ENCODE measurements at regions not wholly inside any gene's neighbourhood (a gene's known extent, or its start where the extent isn't known, plus 50 kb on each side); places are given as distances from the start of the nearest gene placed in this dataset.
"Not testable (repeated sequence)": the region's sequence is repeated elsewhere in the genome, so short reads cannot be mapped to it uniquely, and the experiment has no call there.

DNA sequence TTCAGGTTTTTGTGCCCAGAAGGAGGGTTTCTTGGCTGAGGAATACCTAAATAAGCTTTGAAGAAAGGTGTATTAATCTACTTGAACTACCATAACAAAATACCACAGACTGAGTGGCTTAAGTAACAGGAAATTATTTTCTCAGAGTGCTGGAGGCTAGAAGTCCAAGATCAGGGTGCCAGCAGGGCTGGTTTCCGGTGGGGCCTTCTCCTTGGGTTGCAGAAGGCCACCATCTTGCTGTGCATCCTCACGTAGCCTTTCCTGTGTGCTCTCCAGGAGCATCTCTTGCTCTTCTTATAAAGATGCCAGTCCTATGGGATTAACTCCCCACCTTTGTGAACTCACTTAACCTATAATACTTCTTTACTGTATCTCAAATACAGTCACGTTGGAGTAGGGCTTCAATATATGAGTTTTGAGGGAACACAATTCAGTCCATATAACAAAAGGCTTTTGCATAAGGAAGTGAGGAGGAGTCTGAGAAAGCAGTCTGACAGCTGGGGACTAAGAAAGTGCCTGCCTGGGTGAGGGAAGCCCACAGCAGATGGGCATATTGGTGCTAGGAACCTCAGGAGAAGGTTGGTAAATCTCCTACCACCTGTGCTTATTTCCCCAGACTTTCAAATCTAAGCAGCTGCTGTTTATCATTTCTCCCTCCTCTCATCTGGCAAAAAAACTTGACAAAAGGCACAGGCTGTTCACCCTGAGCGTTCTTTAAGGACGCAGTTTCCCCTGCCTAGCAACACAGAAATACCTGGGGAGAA lies 89.6 kb upstream of the CBLB start:
- no peaks in the 10 kb centered on the region for H3K27me3 Mint-ChIP-seq
- no peak overlapping the region for H3K4me3 Mint-ChIP-seq
- H3K27ac Mint-ChIP-seq: no peak overlapping the region
- ATAC-seq: no peak
- no peaks in the 10 kb centered on the region for H3K9me3 ChIP-seq (ENCODE audit: control insufficient read depth, low read length, poor library complexity, severe bottlenecking)
- DNase-seq: no peak
- peaks cover 2% of the 10 kb centered on the region for H3K36me3 Mint-ChIP-seq (ENCODE audit: low read depth)
- H3K4me1 Mint-ChIP-seq: peaks cover 4% of the 10 kb centered on the region

DNA sequence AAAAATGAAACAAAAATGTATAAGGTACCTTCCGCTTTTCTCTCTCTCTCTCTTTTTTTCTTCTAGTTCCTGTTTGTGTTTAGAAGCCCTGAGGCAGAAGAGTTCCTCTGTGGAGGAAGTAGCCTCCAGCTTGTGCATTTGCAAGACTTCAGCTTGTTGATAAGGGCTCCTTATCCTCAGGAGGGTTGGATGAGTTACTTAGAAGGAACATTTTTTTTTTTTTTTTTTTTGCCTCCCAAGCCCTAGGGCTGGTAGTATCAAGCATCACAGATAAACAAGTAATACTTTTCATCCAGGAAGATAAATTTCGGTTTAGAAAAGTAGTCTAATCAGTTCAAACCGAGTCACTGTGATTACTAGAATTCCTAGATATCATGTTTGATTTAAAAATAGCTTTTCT lies 91.0 kb upstream of the CBLB start:
- Mint-ChIP-seq H3K4me1 (peaks cover 2% of the 10 kb centered on the region), H3K36me3 (ENCODE audit: low read depth) (peaks cover 2% of the 10 kb centered on the region), H3K27ac (no peak overlapping the region), H3K27me3 (no peaks in the 10 kb centered on the region), H3K4me3 (no peak overlapping the region)
- ATAC-seq (no peak), DNase-seq (no peak)
- H3K9me3 ChIP-seq (ENCODE audit: control insufficient read depth, low read length, poor library complexity, severe bottlenecking): no peaks in the 10 kb centered on the region

DNA sequence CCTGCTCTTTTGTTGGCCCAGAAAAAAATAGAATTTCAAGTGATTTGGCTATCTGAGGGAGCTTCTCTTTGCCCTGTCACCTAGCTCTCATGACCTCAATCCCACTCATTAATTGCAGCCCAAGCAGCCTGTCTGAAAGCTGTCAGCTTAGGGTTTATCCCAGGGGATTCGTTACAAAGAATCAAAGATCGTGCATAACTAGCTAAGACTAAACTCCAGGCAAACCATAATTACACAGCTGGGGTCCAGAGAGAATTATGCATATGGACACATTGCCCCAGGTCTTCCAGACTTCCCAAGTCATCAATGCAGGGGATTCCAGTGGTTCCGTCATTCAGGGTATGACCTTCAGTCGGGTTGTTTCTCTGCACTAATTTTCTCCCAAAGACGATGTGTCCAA lies 91.6 kb upstream of the CBLB start:
- H3K4me3 Mint-ChIP-seq: no peak overlapping the region
- H3K4me1 Mint-ChIP-seq: peaks cover 2% of the 10 kb centered on the region
- peaks cover 2% of the 10 kb centered on the region for H3K36me3 Mint-ChIP-seq (ENCODE audit: low read depth)
- H3K9me3 ChIP-seq (ENCODE audit: control insufficient read depth, low read length, poor library complexity, severe bottlenecking): no peaks in the 10 kb centered on the region
- ATAC-seq (no peak), DNase-seq (no peak)
- H3K27me3 Mint-ChIP-seq: no peaks in the 10 kb centered on the region
- H3K27ac Mint-ChIP-seq: no peak overlapping the region

DNA sequence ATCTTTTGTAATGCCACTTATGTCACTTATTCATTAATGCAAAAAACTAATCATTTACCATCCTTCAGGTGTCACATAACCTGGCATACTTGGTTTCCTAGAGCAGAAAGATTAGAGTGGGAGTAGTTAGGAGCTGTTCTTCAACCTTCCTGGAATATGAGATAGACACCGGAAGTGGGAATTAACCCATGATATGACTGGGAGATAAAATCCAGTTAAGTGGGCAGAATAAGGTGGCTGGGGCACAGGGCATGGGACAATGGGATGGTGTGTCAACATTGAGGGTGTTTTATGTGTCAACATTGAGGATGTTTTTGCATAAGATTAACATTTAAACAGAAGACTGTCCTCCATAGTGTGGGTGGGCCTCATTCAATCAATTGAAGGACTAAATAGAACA lies 94.3 kb upstream of the CBLB start:
- DNase-seq (no peak), ATAC-seq (no peak)
- Mint-ChIP-seq H3K4me1 (no peaks in the 10 kb centered on the region), H3K27me3 (no peaks in the 10 kb centered on the region), H3K4me3 (no peak overlapping the region), H3K27ac (no peak overlapping the region), H3K36me3 (ENCODE audit: low read depth) (peaks cover 2% of the 10 kb centered on the region)
- no peaks in the 10 kb centered on the region for H3K9me3 ChIP-seq (ENCODE audit: control insufficient read depth, low read length, poor library complexity, severe bottlenecking)

DNA sequence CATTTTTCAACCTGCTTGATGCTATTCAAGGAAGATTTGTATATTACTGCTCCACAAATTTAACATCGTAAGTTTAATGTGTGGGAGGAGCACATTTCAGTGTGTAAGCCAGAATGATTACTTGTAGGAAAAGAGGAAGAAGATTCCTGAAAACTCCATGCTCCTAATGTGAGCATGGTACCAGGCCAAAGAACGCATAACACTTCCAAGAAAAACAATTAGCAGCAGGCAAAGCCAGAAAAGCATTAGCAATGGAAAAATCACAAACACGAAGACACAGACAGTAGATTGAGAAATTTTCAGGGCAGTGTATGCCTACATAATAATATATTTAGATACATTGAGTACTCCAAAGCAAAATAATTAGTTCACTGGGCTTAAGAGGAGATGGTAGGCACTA lies 96.6 kb upstream of the CBLB start:
- DNase-seq (no peak), ATAC-seq (no peak)
- no peak overlapping the region for H3K27ac Mint-ChIP-seq
- H3K4me3 Mint-ChIP-seq: no peak overlapping the region
- H3K36me3 Mint-ChIP-seq (ENCODE audit: low read depth): peaks cover 2% of the 10 kb centered on the region
- H3K4me1 Mint-ChIP-seq: no peaks in the 10 kb centered on the region
- no peaks in the 10 kb centered on the region for H3K9me3 ChIP-seq (ENCODE audit: control insufficient read depth, low read length, poor library complexity, severe bottlenecking)
- no peaks in the 10 kb centered on the region for H3K27me3 Mint-ChIP-seq

DNA sequence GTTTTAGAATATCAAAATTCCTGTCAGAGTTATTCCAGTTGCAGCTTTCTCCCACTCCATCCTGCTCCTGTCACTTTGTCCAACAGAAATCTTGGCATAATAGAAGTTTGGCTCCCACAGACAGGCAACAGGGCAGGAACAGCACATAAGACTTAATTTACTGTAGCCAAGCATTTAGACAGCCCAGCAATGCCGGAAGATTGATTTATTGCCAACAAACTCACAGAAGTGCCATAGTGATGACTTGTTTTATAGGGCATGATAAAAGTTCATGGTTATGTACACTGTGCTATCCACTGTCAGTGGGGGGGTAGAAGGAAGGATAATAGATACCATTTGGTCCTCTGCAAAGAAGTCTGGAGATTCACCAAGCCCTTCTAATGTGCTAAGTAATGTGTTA lies 98.3 kb upstream of the CBLB start:
- Mint-ChIP-seq H3K27me3 (no peaks in the 10 kb centered on the region), H3K4me3 (no peak overlapping the region), H3K27ac (no peak overlapping the region), H3K36me3 (ENCODE audit: low read depth) (peaks cover 2% of the 10 kb centered on the region), H3K4me1 (no peaks in the 10 kb centered on the region)
- DNase-seq (no peak), ATAC-seq (no peak)
- no peaks in the 10 kb centered on the region for H3K9me3 ChIP-seq (ENCODE audit: control insufficient read depth, low read length, poor library complexity, severe bottlenecking)

DNA sequence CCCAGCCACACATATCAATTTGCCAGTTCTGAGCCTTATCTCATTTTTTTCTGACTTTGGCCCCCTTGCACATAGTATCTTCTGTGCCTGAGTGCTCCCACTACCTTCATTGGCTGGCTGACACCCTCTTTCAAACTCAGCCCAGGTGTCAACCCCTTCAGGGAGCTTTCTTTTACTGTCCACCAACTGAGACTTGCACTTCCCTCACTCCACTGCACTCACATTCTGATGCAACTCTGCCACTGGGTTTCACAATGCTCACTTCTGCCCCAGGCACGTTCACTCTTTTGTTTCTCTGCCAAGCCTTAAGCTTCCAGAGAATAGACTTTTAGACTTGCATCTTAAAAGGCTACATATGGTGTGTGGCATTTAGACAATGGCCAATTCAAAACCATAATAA lies 101.5 kb upstream of the CBLB start:
- Mint-ChIP-seq H3K36me3 (ENCODE audit: low read depth) (no peaks in the 10 kb centered on the region), H3K27me3 (no peaks in the 10 kb centered on the region), H3K27ac (no peak overlapping the region), H3K4me3 (no peak overlapping the region), H3K4me1 (no peaks in the 10 kb centered on the region)
- DNase-seq (no peak), ATAC-seq (no peak)
- no peaks in the 10 kb centered on the region for H3K9me3 ChIP-seq (ENCODE audit: control insufficient read depth, low read length, poor library complexity, severe bottlenecking)

DNA sequence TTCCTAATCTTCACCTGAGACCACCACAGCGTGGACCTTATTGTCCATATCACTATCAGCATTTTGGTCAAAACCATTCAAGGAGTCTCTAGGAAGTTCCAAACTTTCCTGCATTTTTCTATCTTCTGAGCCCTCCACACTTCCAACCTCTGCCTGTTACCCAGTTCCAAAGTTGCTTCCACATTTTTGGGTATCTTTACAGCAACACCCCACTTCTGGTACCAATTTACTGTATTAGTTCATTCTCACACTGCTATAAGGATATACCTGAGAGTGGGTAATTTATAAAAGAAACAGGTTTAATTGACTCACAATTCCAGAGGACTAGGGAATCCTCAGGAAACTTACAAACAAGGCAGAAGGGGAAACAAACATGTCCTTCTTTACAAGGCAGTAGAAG lies 103.3 kb upstream of the CBLB start:
- H3K9me3 ChIP-seq (ENCODE audit: control insufficient read depth, low read length, poor library complexity, severe bottlenecking): no peaks in the 10 kb centered on the region
- H3K4me3 Mint-ChIP-seq: no peak overlapping the region
- H3K27ac Mint-ChIP-seq: no peak overlapping the region
- H3K4me1 Mint-ChIP-seq: no peaks in the 10 kb centered on the region
- no peaks in the 10 kb centered on the region for H3K36me3 Mint-ChIP-seq (ENCODE audit: low read depth)
- ATAC-seq: no peak
- no peak for DNase-seq
- no peaks in the 10 kb centered on the region for H3K27me3 Mint-ChIP-seq

DNA sequence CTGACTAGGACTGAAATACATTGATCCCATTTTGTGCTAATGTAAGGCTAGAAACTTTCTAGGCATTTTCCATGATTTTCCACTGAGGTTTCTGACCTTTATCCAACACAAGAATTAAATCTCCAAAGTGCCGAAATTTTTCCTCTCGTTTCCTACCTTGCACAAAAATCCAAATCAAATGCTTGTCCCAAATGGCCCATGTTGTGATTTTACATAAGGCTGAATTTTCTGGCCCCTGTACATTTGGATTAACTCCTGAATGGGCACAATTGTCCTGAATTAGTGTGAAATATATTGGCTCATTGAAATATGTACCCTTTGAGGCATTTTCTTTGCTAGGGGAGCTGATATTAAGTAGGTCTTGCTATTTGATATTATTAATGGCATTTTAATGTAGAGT lies 105.6 kb upstream of the CBLB start:
- Mint-ChIP-seq H3K4me3 (no peak overlapping the region), H3K4me1 (peaks cover 3% of the 10 kb centered on the region), H3K36me3 (ENCODE audit: low read depth) (no peaks in the 10 kb centered on the region), H3K27ac (no peak overlapping the region), H3K27me3 (no peaks in the 10 kb centered on the region)
- DNase-seq (no peak), ATAC-seq (no peak)
- no peaks in the 10 kb centered on the region for H3K9me3 ChIP-seq (ENCODE audit: control insufficient read depth, low read length, poor library complexity, severe bottlenecking)

DNA sequence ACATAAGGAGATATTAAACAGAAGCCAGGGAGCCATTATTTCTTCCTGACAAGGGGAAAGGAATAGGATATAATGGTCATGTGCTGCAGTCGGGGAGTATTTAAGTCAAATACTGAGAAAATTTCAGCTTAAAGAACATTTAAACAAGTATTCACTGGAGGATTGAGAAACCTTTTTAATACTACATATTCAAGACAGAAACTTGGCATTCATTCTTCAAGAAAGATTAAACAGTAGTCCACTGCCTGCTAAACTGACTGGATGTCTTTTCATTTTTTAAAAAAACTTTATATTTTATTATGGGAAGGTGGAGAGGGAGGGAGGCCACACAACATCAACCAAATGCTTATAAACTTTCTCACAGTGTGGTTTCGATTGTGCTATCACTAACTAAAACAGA lies 107.4 kb upstream of the CBLB start:
- ATAC-seq: no peak
- no peaks in the 10 kb centered on the region for H3K27me3 Mint-ChIP-seq
- peaks cover 3% of the 10 kb centered on the region for H3K4me1 Mint-ChIP-seq
- no peaks in the 10 kb centered on the region for H3K36me3 Mint-ChIP-seq (ENCODE audit: low read depth)
- no peaks in the 10 kb centered on the region for H3K9me3 ChIP-seq (ENCODE audit: control insufficient read depth, low read length, poor library complexity, severe bottlenecking)
- DNase-seq: no peak
- no peak overlapping the region for H3K4me3 Mint-ChIP-seq
- H3K27ac Mint-ChIP-seq: no peak overlapping the region

DNA sequence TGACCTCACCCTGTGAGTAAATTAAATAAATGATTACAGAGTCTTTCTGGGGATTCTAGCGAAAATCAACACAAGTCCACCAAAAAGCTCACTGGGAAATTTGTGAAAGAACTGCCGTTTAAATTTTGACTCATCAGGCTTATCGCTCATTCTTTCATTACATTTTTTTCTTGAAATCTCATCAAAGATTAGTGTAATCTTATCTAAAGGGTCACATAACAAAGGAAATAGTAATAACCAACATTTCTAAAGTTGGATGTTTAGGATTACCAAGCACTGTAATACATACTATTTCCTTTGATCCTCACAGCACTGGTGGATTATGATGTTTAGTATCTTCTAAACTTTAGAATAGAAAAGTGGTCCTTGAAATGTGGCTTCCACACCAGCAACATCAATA lies 111.1 kb upstream of the CBLB start:
- no peak for ATAC-seq
- no peak for DNase-seq
- no peaks in the 10 kb centered on the region for H3K27me3 Mint-ChIP-seq
- H3K4me3 Mint-ChIP-seq: no peak overlapping the region
- no peak overlapping the region for H3K27ac Mint-ChIP-seq
- H3K4me1 Mint-ChIP-seq: peaks cover 10% of the 10 kb centered on the region
- H3K36me3 Mint-ChIP-seq (ENCODE audit: low read depth): peaks cover 3% of the 10 kb centered on the region
- H3K9me3 ChIP-seq (ENCODE audit: control insufficient read depth, low read length, poor library complexity, severe bottlenecking): no peaks in the 10 kb centered on the region

DNA sequence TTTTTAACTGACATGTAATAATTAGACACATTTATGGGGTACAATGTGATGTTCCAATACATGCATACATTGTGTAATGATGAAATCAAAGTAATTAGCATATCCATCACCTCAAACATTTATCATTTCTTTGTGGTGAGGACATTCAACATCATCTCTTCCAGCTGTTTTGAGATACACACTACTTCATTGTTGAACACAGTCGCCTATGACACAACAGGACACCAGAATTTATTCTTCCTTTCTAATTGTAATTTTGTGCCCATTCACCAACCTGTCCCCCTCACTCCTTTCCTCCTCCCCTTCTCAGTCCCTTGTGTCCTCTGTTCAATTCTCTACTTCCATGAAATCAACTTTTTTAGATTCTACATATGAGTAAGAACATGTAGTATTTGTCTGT lies 113.4 kb upstream of the CBLB start:
- H3K4me1 Mint-ChIP-seq: peaks cover 18% of the 10 kb centered on the region
- no peaks in the 10 kb centered on the region for H3K9me3 ChIP-seq (ENCODE audit: control insufficient read depth, low read length, poor library complexity, severe bottlenecking)
- H3K27ac Mint-ChIP-seq: no peak overlapping the region
- H3K4me3 Mint-ChIP-seq: no peak overlapping the region
- no peak for ATAC-seq
- H3K27me3 Mint-ChIP-seq: no peaks in the 10 kb centered on the region
- DNase-seq: no peak
- H3K36me3 Mint-ChIP-seq (ENCODE audit: low read depth): peaks cover 3% of the 10 kb centered on the region

DNA sequence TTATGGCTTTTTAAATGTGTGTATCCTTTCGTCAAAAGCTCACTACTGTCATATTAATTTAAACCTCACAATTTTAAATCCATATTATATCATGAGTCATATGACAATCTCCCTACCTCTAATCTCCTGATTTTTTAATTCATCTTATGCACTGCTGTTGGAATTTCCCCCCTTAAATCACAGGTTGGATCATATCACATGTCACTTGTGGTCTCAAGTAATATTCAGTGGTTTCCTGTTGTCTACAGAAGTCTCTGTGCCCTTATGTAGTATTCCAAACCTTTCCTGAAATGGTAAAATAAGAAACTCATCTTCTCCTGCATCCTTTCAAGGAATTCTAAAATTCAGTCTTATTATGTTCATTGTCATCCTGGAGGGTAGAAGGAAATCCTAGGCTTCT lies 116.0 kb upstream of the CBLB start:
- peak; percentile 69 for ATAC-seq
- Mint-ChIP-seq H3K27me3 (no peaks in the 10 kb centered on the region), H3K27ac (no peak overlapping the region), H3K36me3 (ENCODE audit: low read depth) (peaks cover 3% of the 10 kb centered on the region), H3K4me3 (no peak overlapping the region), H3K4me1 (peaks cover 21% of the 10 kb centered on the region)
- no peak for DNase-seq
- no peaks in the 10 kb centered on the region for H3K9me3 ChIP-seq (ENCODE audit: control insufficient read depth, low read length, poor library complexity, severe bottlenecking)

DNA sequence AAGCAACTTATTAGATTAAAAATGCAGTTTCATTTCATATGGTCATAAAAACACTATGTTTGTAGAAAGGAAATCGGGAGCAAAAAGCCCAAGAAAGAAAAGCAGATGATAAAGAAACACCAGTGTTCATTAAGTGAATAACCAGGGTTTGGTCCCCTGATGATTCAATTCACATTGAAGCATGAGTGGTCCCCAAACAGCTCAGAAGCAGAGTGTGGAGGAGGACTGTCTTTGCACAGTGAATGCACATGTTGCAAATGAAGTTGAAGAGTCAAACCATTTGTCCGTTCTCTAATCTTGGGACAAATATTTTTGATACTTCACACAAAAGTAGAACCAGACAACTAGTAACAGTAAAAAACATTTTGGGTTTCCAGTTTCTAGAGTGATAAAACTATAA lies 117.5 kb upstream of the CBLB start:
- ATAC-seq; H3K36me3 Mint-ChIP-seq (ENCODE audit: low read depth); H3K27me3 Mint-ChIP-seq; DNase-seq; H3K4me3 Mint-ChIP-seq; H3K9me3 ChIP-seq (ENCODE audit: control insufficient read depth, low read length, poor library complexity, severe bottlenecking); H3K27ac Mint-ChIP-seq: not testable (repeated sequence)
- peaks cover 21% of the 10 kb centered on the region for H3K4me1 Mint-ChIP-seq
